OCI-LY1 (cell line): ENCODE measurements at regions not wholly inside any gene's neighbourhood (a gene's known extent, or its start where the extent isn't known, plus 50 kb on each side); places are given as distances from the start of the nearest gene placed in this dataset.

Source experiments
- H2AFZ ChIP-seq: fragments of 200-600 bp; sonication (generic), shearing (Covaris generic); 2 replicates; pipeline ENCODE4 v1.6.0; 2014; ENCODE audit warnings: antibody characterized with exemption, mild to moderate bottlenecking, low read length
- H3F3A ChIP-seq: fragments of 200-600 bp; sonication (generic), shearing (Covaris generic); 2 replicates; pipeline ENCODE4 v1.6.0; 2014; ENCODE audit warnings: mild to moderate bottlenecking, antibody characterized with exemption, low read length, moderate library complexity; ENCODE audit not compliant: insufficient read depth
- H3K27ac ChIP-seq: fragments of 200-600 bp; sonication (generic); 2 replicates; pipeline ENCODE4 v1.5.1; 2014; ENCODE audit warnings: low read length, mixed run types, mild to moderate bottlenecking, low read depth; ENCODE audit not compliant: poor library complexity, severe bottlenecking
- H3K27me3 ChIP-seq: fragments of 200-600 bp; sonication (generic); 2 replicates; pipeline ENCODE4 v1.6.0; 2014; ENCODE audit warnings: antibody characterized with exemption, mild to moderate bottlenecking, low read length, moderate library complexity; ENCODE audit not compliant: insufficient read depth
- H3K36me3 ChIP-seq: fragments of 200-600 bp; sonication (generic); 2 replicates; pipeline ENCODE4 v1.6.1; 2014; ENCODE audit warnings: mild to moderate bottlenecking, antibody characterized with exemption, low read length, moderate library complexity, mixed read lengths; ENCODE audit not compliant: insufficient read depth
- H3K4me1 ChIP-seq: fragments of 200-600 bp; sonication (generic); 2 replicates; pipeline ENCODE4 v1.5.1; 2014; ENCODE audit warnings: mild to moderate bottlenecking, low read length, moderate library complexity; ENCODE audit not compliant: insufficient read depth, severe bottlenecking
- H3K4me2 ChIP-seq: fragments of 200-600 bp; sonication (generic), shearing (Covaris generic); 2 replicates; pipeline ENCODE4 v1.6.1; 2014; ENCODE audit warnings: low read length
- H3K4me3 ChIP-seq: fragments of 200-600 bp; sonication (generic); 2 replicates; pipeline ENCODE4 v1.5.1; 2014; ENCODE audit warnings: low read length, low read depth, mild to moderate bottlenecking, mixed read lengths; ENCODE audit not compliant: poor library complexity, severe bottlenecking
- H3K79me2 ChIP-seq: fragments of 200-600 bp; shearing (Covaris generic); 2 replicates; pipeline ENCODE4 v1.6.1; 2016; ENCODE audit warnings: mixed run types, low read length, mixed read lengths; ENCODE audit not compliant: insufficient read depth
- H3K9ac ChIP-seq: fragments of 200-600 bp; sonication (generic), shearing (Covaris generic); 2 replicates; pipeline ENCODE4 v1.6.1; 2014; ENCODE audit warnings: mild to moderate bottlenecking, low read length, mixed read lengths
- H3K9me2 ChIP-seq: fragments of 200-600 bp; sonication (generic), shearing (Covaris generic); 2 replicates; pipeline ENCODE4 v1.6.1; 2014; ENCODE audit warnings: low read depth, mild to moderate bottlenecking, low read length, mixed read lengths
- H3K9me3 ChIP-seq: fragments of 200-600 bp; shearing (Covaris generic); 2 replicates; pipeline ENCODE4 v1.6.1; 2014; ENCODE audit warnings: low read length, mixed read lengths
- H4K20me1 ChIP-seq: fragments of 200-600 bp; sonication (generic), shearing (Covaris generic); 2 replicates; pipeline ENCODE4 v1.6.0; 2016; ENCODE audit warnings: mild to moderate bottlenecking, low read length; ENCODE audit not compliant: insufficient read depth
- EZH2 ChIP-seq: fragments of 200-600 bp; sonication (generic), shearing (Covaris generic); IDR thresholded peaks from 2 replicates; pipeline ENCODE4 v1.8.0; 2017; ENCODE audit warnings: borderline replicate concordance, mixed run types, mild to moderate bottlenecking, antibody characterized with exemption, low read length, moderate library complexity, mixed read lengths
- TF ChIP-seq, protein P1 (sequence below): fragments of 200-600 bp; sonication (generic), shearing (Covaris generic); IDR thresholded peaks from 2 replicates; pipeline ENCODE4 v1.5.1; 2017; ENCODE audit warnings: mild to moderate bottlenecking, antibody characterized with exemption, low read length, moderate library complexity, mixed read lengths

DNA sequence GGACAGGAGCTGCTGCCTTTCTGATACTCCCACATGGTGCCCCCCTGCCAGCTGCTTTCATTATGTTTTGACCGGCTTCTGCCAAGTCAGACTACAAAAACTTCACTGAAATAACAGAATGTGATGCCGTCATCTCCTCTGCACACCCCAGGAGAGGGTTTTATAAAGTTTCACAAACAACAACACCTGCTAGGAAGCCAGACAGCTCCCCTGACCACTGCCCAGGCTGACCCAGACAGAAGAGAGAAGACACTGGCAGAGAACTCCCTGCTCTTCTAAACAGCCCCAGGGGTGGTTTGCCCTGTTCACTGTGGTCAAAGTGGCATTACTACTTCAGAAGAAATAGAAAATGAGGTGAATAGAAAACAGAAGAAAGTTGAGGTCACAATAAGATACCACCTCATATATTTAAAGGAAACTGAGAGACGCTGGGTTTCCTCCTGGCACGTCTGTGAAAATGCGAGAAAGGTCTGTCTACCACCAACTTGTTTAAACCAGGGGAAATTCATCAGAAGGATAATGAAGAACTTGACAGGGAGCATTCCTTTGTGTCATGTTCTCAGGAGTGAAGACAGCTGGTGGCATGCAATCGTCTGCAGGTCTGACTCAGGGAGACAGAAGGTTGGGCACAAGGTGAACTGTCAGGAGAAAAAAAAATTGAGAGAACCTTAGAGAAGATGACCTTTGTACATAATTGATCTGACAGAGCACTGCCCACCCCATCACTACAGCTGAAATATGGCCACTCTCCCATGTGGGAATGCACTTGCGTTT is 119.0 kb upstream of the NFIA start:
- Histone ChIP-seq H3K79me2 (no peaks in the 10 kb centered on the region), H3F3A (no peaks in the 10 kb centered on the region), H3K9me2 (no peaks in the 10 kb centered on the region), H3K4me2 (no peak overlapping the region), H3K4me1 (no peaks in the 10 kb centered on the region), H3K27ac (no peak overlapping the region), H3K9me3 (peaks cover 3% of the 10 kb centered on the region; the same call in 1 of the 2 replicates), H3K9ac (no peak overlapping the region), H2AFZ (no peak overlapping the region), H3K36me3 (no peaks in the 10 kb centered on the region), H3K4me3 (no peak overlapping the region), H3K27me3 (no peaks in the 10 kb centered on the region), H4K20me1 (no peaks in the 10 kb centered on the region)
- TF ChIP-seq, protein P1, sequence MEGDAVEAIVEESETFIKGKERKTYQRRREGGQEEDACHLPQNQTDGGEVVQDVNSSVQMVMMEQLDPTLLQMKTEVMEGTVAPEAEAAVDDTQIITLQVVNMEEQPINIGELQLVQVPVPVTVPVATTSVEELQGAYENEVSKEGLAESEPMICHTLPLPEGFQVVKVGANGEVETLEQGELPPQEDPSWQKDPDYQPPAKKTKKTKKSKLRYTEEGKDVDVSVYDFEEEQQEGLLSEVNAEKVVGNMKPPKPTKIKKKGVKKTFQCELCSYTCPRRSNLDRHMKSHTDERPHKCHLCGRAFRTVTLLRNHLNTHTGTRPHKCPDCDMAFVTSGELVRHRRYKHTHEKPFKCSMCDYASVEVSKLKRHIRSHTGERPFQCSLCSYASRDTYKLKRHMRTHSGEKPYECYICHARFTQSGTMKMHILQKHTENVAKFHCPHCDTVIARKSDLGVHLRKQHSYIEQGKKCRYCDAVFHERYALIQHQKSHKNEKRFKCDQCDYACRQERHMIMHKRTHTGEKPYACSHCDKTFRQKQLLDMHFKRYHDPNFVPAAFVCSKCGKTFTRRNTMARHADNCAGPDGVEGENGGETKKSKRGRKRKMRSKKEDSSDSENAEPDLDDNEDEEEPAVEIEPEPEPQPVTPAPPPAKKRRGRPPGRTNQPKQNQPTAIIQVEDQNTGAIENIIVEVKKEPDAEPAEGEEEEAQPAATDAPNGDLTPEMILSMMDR, result no peak
- TF ChIP-seq EZH2, result no peak

DNA sequence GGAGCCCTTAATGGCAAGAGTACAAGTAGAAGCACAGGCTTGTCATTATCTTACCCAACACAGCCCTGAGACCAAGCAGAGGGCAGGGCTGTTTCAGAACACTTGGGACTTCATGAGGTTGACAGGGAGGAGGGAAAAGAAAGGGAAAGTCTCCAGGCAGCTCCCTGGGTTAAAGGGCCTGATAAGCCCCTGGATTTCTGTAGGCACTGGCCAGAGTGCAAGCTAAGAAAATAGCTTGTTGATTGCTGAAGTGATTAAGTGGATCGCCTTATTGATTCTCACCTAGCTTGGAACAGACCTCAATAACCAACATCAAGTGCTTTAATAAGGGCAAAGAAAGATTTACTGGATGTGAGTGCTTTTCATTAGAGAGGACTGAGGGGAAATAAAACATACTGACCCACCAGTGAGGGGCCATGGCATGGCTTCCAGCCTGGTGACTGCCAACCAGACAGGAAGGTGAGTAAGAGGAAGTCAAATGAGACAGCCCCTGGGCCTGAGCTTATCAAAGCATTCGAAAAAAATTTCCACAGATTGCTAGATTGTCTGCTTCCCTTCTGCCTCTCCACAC is 121.4 kb upstream of the NFIA start:
- Histone ChIP-seq H3K27me3 (no peaks in the 10 kb centered on the region), H3K4me2 (no peak overlapping the region)
- TF ChIP-seq, protein P1, result no peak
- TF ChIP-seq EZH2, result no peak

DNA sequence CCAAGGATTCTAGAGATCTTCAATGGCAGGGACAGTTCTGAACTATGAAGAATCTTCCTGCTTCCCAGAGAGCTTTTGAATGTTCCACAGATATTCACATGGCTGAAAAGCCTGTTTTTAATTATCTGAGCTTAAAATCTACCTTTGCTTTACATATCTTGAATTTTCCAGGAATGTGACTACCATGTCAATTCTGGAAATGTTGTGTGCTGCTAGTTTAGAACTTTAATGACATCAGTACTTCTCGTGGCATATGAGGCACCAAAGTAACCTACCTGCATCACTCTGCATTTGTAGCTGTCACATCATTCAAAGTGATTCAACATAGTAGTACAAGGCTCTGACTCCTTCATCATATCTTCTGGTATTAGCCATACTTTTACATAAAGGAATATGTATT is 122.7 kb upstream of the NFIA start:
- no peaks in the 10 kb centered on the region for H3K4me1 ChIP-seq
- H3K79me2 ChIP-seq, result no peaks in the 10 kb centered on the region
- no peaks in the 10 kb centered on the region for H3F3A ChIP-seq
- H3K9me3 ChIP-seq, result no peaks in the 10 kb centered on the region
- no peak overlapping the region for H3K4me3 ChIP-seq
- no peak overlapping the region for H3K4me2 ChIP-seq
- H3K9ac ChIP-seq, result no peak overlapping the region
- no peak overlapping the region for H3K27ac ChIP-seq
- H3K36me3 ChIP-seq, result no peaks in the 10 kb centered on the region
- TF ChIP-seq EZH2, result no peak
- TF ChIP-seq, protein P1, result no peak
- H4K20me1 ChIP-seq, result no peaks in the 10 kb centered on the region
- no peak overlapping the region for H2AFZ ChIP-seq
- no peaks in the 10 kb centered on the region for H3K27me3 ChIP-seq
- no peaks in the 10 kb centered on the region for H3K9me2 ChIP-seq

More for the DNA sequence above, 121.4 kb upstream of the NFIA start:
- H3K9me2 ChIP-seq, result no peaks in the 10 kb centered on the region
- H3K79me2 ChIP-seq, result no peaks in the 10 kb centered on the region
- H3K4me1 ChIP-seq, result no peaks in the 10 kb centered on the region
- H3K36me3 ChIP-seq, result no peaks in the 10 kb centered on the region
- no peak overlapping the region for H2AFZ ChIP-seq
- no peaks in the 10 kb centered on the region for H4K20me1 ChIP-seq
- peaks cover 3% of the 10 kb centered on the region; the same call in 1 of the 2 replicates for H3K9me3 ChIP-seq
- no peak overlapping the region for H3K9ac ChIP-seq
- H3K27ac ChIP-seq, result no peak overlapping the region
- no peak overlapping the region for H3K4me3 ChIP-seq
- no peaks in the 10 kb centered on the region for H3F3A ChIP-seq
